HG02943 (cell line): ENCODE measurements at regions not wholly inside any gene's neighbourhood (a gene's known extent, or its start where the extent isn't known, plus 50 kb on each side); places are given as distances from the start of the nearest gene placed in this dataset.

Source experiments
- ATAC-seq: cut with Tn5 transposase; IDR thresholded peaks from one replicate; pipeline ENCODE4 v1.9.1; 2021; ENCODE audit warnings: mild to moderate bottlenecking, low read depth, moderate library complexity; ENCODE audit not compliant: unreplicated experiment

- ATAC-seq, result no peak
Observed at GRCh38 chr10:3692387-3692999, 92.5 kb downstream of the KLF6 start.

GRCh38 chr10:3691482-3691881 is 93.5 kb downstream of the KLF6 start:
- ATAC-seq, result no peak

- ATAC-seq, result no peak
Observed at GRCh38 chr10:3689871-3690510, 95.0 kb downstream of the KLF6 start.

- no peak for ATAC-seq
Observed at GRCh38 chr10:3687510-3688081, 97.4 kb downstream of the KLF6 start.

- no peak for ATAC-seq
Observed at GRCh38 chr10:3685384-3685783, 99.6 kb downstream of the KLF6 start.

- ATAC-seq, result no peak
Observed at GRCh38 chr10:3684891-3685290, 100.1 kb downstream of the KLF6 start.

- no peak for ATAC-seq
Observed at GRCh38 chr10:3683560-3683959, 101.4 kb downstream of the KLF6 start.

- no peak for ATAC-seq
Observed at GRCh38 chr10:3682745-3683144, 102.3 kb downstream of the KLF6 start.

GRCh38 chr10:3681642-3682554 is 103.1 kb downstream of the KLF6 start:
- ATAC-seq, result no peak

- no peak for ATAC-seq
Observed at GRCh38 chr10:3679950-3680629, 104.9 kb downstream of the KLF6 start.

GRCh38 chr10:3678629-3679227 is 106.3 kb downstream of the KLF6 start:
- no peak for ATAC-seq

GRCh38 chr10:3676564-3676963 is 108.4 kb downstream of the KLF6 start:
- ATAC-seq, result no peak

GRCh38 chr10:3672220-3672619 is 112.8 kb downstream of the KLF6 start:
- ATAC-seq, result no peak

- ATAC-seq, result no peak
Observed at GRCh38 chr10:3671386-3671955, 113.5 kb downstream of the KLF6 start.

- no peak for ATAC-seq
Observed at GRCh38 chr10:3668966-3669330, 116.1 kb downstream of the KLF6 start.

GRCh38 chr10:3668276-3668965 is 116.6 kb downstream of the KLF6 start:
- no peak for ATAC-seq

- no peak for ATAC-seq
Observed at GRCh38 chr10:3666525-3667302, 118.3 kb downstream of the KLF6 start.

GRCh38 chr10:3665316-3665908 is 119.6 kb downstream of the KLF6 start:
- no peak for ATAC-seq
